Spleen (tissue), 11 donors: ENCODE measurements at regions not wholly inside any gene's neighbourhood (a gene's known extent, or its start where the extent isn't known, plus 50 kb on each side); places are given as distances from the start of the nearest gene placed in this dataset.

Source experiments
- DNase-seq: peaks from one replicate; pipeline ENCODE4 v3.0.0-alpha.2; 2020
- H3K27ac ChIP-seq, 8 donors: fragments of 200-600 bp; sonication (generic) in 7 of 8; 1 replicate in 4 of 8; 2 replicates in 4 of 8; pipeline versions ENCODE4 v1.5.0 to v1.8.0; 2016 to 2021; ENCODE audit warnings: inconsistent platforms in 4 of 8, mild to moderate bottlenecking in 4 of 8, moderate library complexity in 1 of 8
- H3K27me3 ChIP-seq, 7 donors: fragments of 200-600 bp; sonication (generic) in 6 of 7; replicated peaks in 1 of 7; 1 replicate in 4 of 7; 2 replicates in 3 of 7; pipeline versions ENCODE4 v1.5.0 to v1.8.0; 2016 to 2021; ENCODE audit warnings: inconsistent platforms in 3 of 7, mild to moderate bottlenecking in 1 of 7
- H3K36me3 ChIP-seq, 6 donors: fragments of 200-600 bp; sonication (generic) in 5 of 6; 1 replicate in 4 of 6; 2 replicates in 2 of 6; pipeline versions ENCODE4 v1.5.0 to v1.8.0; 2016 to 2021; ENCODE audit warnings: inconsistent platforms in 2 of 6
- H3K4me1 ChIP-seq, 6 donors: fragments of 200-600 bp; sonication (generic) in 5 of 6; 1 replicate in 3 of 6; 2 replicates in 3 of 6; pipeline versions ENCODE4 v1.5.0 to v1.8.0; 2016 to 2021; ENCODE audit warnings: inconsistent platforms in 3 of 6
- H3K4me3 ChIP-seq, 8 donors: fragments of 200-600 bp; sonication (generic) in 7 of 8; 1 replicate in 4 of 8; 2 replicates in 4 of 8; pipeline versions ENCODE4 v1.5.0 to v1.8.0; 2016 to 2021; ENCODE audit warnings: inconsistent platforms in 4 of 8, mild to moderate bottlenecking in 4 of 8, moderate library complexity in 2 of 8
- H3K9me3 ChIP-seq, 8 donors: fragments of 200-600 bp; sonication (generic) in 7 of 8; 1 replicate in 4 of 8; 2 replicates in 4 of 8; pipeline versions ENCODE4 v1.5.0 to v1.8.0; 2016 to 2021; ENCODE audit warnings: inconsistent platforms in 4 of 8
- POLR2A ChIP-seq, 3 donors: fragments of 450-650 bp; IDR thresholded peaks; one replicate each; pipeline ENCODE4 v1.5.1; 2017; ENCODE audit warnings: antibody characterized with exemption in 3 of 3, mild to moderate bottlenecking in 1 of 3
- POLR2AphosphoS5 ChIP-seq, 3 donors: sonication (generic); formaldehyde crosslinking; IDR thresholded peaks; one replicate each; pipeline ENCODE4 v1.5.1; 2017; ENCODE audit warnings: antibody characterized with exemption in 3 of 3
- WGBS, 5 donors: extraction: QIAGEN DNeasy Blood & Tissue Kit in 3 of 5; methylation state at CpG; one replicate each; pipeline versions ENCODE4 v1.1.5 to v1.1.7; 2013 to 2018; 5-methylcytosine and 5-hydroxymethylcytosine counted together
- intact Hi-C: fragments of 100-400 bp; cut with DNase I; formaldehyde crosslinking; loops from one replicate; pipeline ENCODE4 v1.15.0; 2023; ENCODE audit warnings: low total_unique reads
- TF ChIP-seq, protein P1 (sequence below), 11 experiments: fragments of 200-600 bp in 7 of 11; fragments of 450-650 bp in 4 of 11; sonication (generic) in 4 of 11; IDR thresholded peaks in 8 of 11; conservative IDR thresholded peaks in 3 of 11; 1 replicate in 7 of 11; 2 replicates in 4 of 11; pipeline versions ENCODE4 v1.4.0 to v1.8.0; 2016 to 2021; ENCODE audit warnings: antibody characterized with exemption in 11 of 11, inconsistent platforms in 4 of 11, mild to moderate bottlenecking in 1 of 11
- donor health status: healthy with polysubstance abuse.
- donor health status: DM: no; HTN: no; CAD: no; lungs with moderate emphysema.
- donor health status: DM: no; HTN: no; CAD: no.
- donor health status: Bipolar disorder and iron deficiency.
- donor health status: healthy.
- donor health status: DM: no; HTN: no; CAD: no.
- donor health status: DM: yes; HTN: yes; CAD: no.

DNA sequence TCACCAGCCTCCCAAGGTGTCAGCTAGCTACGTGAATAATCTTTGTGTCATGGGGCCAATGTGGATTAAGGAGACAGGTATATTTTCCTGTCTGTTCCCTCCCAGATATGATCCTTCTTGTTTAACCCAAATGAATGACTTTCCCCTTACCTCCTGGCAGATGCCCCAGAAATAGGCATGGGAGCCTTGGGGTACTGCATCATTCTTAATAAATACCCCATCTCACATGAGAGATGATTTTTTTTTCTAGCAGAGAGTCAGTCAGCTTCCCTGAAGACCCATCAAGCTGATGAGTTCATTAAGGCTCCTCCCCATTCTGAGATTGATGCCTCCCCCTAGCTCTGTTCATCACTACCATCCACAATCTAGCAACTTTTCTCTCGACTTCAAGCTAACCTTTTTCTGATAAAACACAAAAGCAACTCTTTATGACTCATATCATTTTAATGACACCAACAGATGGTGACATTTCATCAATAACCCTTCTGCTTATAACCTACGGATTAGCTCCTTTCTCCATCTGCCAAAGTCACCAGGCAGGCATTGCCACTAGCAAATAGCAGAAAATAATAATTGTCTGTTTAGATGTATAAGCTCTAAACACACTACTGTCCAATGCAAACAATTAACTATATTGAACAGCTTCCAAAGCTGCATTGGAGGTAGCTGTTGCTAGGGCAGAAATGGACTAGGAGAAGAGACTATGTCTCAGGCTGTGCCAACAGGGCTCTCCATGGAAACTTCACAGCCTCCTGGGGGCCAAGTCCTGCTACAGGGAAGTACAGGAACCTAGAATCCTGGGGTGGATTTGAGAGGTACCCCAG lies 143.7 kb downstream of the ACER2 start:
- Histone ChIP-seq H3K27me3 (no peaks in the 10 kb centered on the region), H3K36me3 (no peaks in the 10 kb centered on the region), H3K4me3 (no peak overlapping the region), H3K27ac (no peak overlapping the region), H3K9me3 (peaks cover 0 to 9% (median 6%) of the 10 kb centered on the region in 8 donors), H3K4me1 (peaks cover 0 to 9% (median 2%) of the 10 kb centered on the region in 6 donors)
- intact Hi-C loops, result no loop called here
- 75 to 86% (median 83%) methylated on average over 3 of the region's 3 CpGs for WGBS, 5 donors
- TF ChIP-seq, protein P1, sequence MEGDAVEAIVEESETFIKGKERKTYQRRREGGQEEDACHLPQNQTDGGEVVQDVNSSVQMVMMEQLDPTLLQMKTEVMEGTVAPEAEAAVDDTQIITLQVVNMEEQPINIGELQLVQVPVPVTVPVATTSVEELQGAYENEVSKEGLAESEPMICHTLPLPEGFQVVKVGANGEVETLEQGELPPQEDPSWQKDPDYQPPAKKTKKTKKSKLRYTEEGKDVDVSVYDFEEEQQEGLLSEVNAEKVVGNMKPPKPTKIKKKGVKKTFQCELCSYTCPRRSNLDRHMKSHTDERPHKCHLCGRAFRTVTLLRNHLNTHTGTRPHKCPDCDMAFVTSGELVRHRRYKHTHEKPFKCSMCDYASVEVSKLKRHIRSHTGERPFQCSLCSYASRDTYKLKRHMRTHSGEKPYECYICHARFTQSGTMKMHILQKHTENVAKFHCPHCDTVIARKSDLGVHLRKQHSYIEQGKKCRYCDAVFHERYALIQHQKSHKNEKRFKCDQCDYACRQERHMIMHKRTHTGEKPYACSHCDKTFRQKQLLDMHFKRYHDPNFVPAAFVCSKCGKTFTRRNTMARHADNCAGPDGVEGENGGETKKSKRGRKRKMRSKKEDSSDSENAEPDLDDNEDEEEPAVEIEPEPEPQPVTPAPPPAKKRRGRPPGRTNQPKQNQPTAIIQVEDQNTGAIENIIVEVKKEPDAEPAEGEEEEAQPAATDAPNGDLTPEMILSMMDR (IDR thresholded peaks at IDR 0.05 in 8 of 11, conservative IDR thresholded peaks at IDR 0.05 in 3 of 11), result no peak
- TF ChIP-seq POLR2AphosphoS5 (IDR thresholded peaks at IDR 0.05), result no peak
- TF ChIP-seq POLR2A (IDR thresholded peaks at IDR 0.05), result no peak
- no peak for DNase-seq

GRCh38 chr9:19551124-19551929 lies 142.5 kb downstream of the ACER2 start:
- Histone ChIP-seq H3K27ac (no peak overlapping the region), H3K9me3 (no peaks in the 10 kb centered on the region), H3K4me1 (peaks cover 0 to 9% (median 2%) of the 10 kb centered on the region in 6 donors), H3K4me3 (peak overlapping the region in 1 of 8 donors; percentile 32), H3K36me3 (no peaks in the 10 kb centered on the region), H3K27me3 (no peaks in the 10 kb centered on the region)
- intact Hi-C loops, result no loop called here
- no peak for DNase-seq
- WGBS, 5 donors, result 22 to 28% (median 26%) methylated on average over 8 of the region's 8 CpGs
- TF ChIP-seq, protein P1 (IDR thresholded peaks at IDR 0.05 in 8 of 11, conservative IDR thresholded peaks at IDR 0.05 in 3 of 11), result no peak
- TF ChIP-seq POLR2AphosphoS5 (IDR thresholded peaks at IDR 0.05) (no peak), POLR2A (IDR thresholded peaks at IDR 0.05) (no peak)

GRCh38 chr9:19550009-19550408 lies 141.2 kb downstream of the ACER2 start:
- Histone ChIP-seq H3K27ac (no peak overlapping the region), H3K9me3 (peaks cover 0 to 5% (median 0%) of the 10 kb centered on the region in 8 donors), H3K4me3 (no peak overlapping the region), H3K27me3 (no peaks in the 10 kb centered on the region), H3K4me1 (peaks cover 0 to 9% (median 2%) of the 10 kb centered on the region in 6 donors), H3K36me3 (no peaks in the 10 kb centered on the region)
- DNase-seq, result no peak
- WGBS, 5 donors, result 67 to 74% (median 73%) methylated on average over 7 of the region's 7 CpGs
- intact Hi-C loops, result no loop called here
- TF ChIP-seq, protein P1 (IDR thresholded peaks at IDR 0.05 in 8 of 11, conservative IDR thresholded peaks at IDR 0.05 in 3 of 11), result no peak
- TF ChIP-seq POLR2AphosphoS5 (IDR thresholded peaks at IDR 0.05) (no peak), POLR2A (IDR thresholded peaks at IDR 0.05) (no peak)

GRCh38 chr9:19533373-19533772 lies 124.6 kb downstream of the ACER2 start:
- H3K4me3 ChIP-seq, result no peak overlapping the region
- no peaks in the 10 kb centered on the region for H3K36me3 ChIP-seq
- TF ChIP-seq POLR2AphosphoS5 (IDR thresholded peaks at IDR 0.05) (no peak), POLR2A (IDR thresholded peaks at IDR 0.05) (no peak)
- TF ChIP-seq, protein P1 (IDR thresholded peaks at IDR 0.05 in 8 of 11, conservative IDR thresholded peaks at IDR 0.05 in 3 of 11), result no peak
- WGBS, 5 donors, result 79 to 87% (median 82%) methylated on average over 3 of the region's 3 CpGs
- DNase-seq, result no peak
- intact Hi-C loops, result no loop called here
- peaks cover 0 to 14% (median 0%) of the 10 kb centered on the region in 8 donors for H3K9me3 ChIP-seq
- H3K27me3 ChIP-seq, result no peaks in the 10 kb centered on the region
- no peak overlapping the region for H3K27ac ChIP-seq
- no peaks in the 10 kb centered on the region for H3K4me1 ChIP-seq
